HG03196 (cell line): ENCODE measurements at regions not wholly inside any gene's neighbourhood (a gene's known extent, or its start where the extent isn't known, plus 50 kb on each side); places are given as distances from the start of the nearest gene placed in this dataset.
"Not testable (repeated sequence)": the region's sequence is repeated elsewhere in the genome, so short reads cannot be mapped to it uniquely, and the experiment has no call there.

Experiments used
- ATAC-seq: cut with Tn5 transposase; IDR thresholded peaks from one replicate; pipeline ENCODE4 v1.9.1; 2021; ENCODE audit not compliant: unreplicated experiment

- no peak for ATAC-seq
These were observed 122.7 kb downstream of the FAM53A start for GRCh38 chr4:1561286-1561990.

GRCh38 chr4:1559896-1560650 is 124.0 kb downstream of the FAM53A start:
- ATAC-seq, result no peak

- no peak for ATAC-seq
These were observed 125.9 kb downstream of the FAM53A start for GRCh38 chr4:1558205-1558604.

- ATAC-seq, result no peak
These were observed 126.9 kb downstream of the FAM53A start for GRCh38 chr4:1557221-1557597.

- no peak for ATAC-seq
These were observed 127.4 kb downstream of the FAM53A start for GRCh38 chr4:1556541-1557220.

GRCh38 chr4:1554876-1555265 is 129.2 kb downstream of the FAM53A start:
- no peak for ATAC-seq

GRCh38 chr4:1554246-1554875 is 129.8 kb downstream of the FAM53A start:
- no peak for ATAC-seq

- ATAC-seq, result no peak
These were observed 130.7 kb downstream of the FAM53A start for GRCh38 chr4:1553365-1553764.

GRCh38 chr4:1552451-1552850 is 131.7 kb downstream of the FAM53A start:
- no peak for ATAC-seq

- ATAC-seq, result no peak
These were observed 132.9 kb downstream of the FAM53A start for GRCh38 chr4:1551211-1551610.

- no peak for ATAC-seq
These were observed 133.7 kb downstream of the FAM53A start for GRCh38 chr4:1550122-1551070.

GRCh38 chr4:1549638-1550035 is 134.5 kb downstream of the FAM53A start:
- no peak for ATAC-seq

- not testable (repeated sequence) for ATAC-seq
These were observed 135.1 kb downstream of the FAM53A start for GRCh38 chr4:1548827-1549637.

- ATAC-seq, result no peak
These were observed 136.0 kb downstream of the FAM53A start for GRCh38 chr4:1547856-1548826.

GRCh38 chr4:1547131-1547855 is 136.8 kb downstream of the FAM53A start:
- ATAC-seq, result no peak

GRCh38 chr4:1544861-1545281 is 138.6 kb upstream of the NKX1-1 start:
- ATAC-seq, result no peak

GRCh38 chr4:1544435-1544834 is 138.2 kb upstream of the NKX1-1 start:
- ATAC-seq, result not testable (repeated sequence)

- ATAC-seq, result no peak
These were observed 137.7 kb upstream of the NKX1-1 start for GRCh38 chr4:1543976-1544375.
